ENCODE measurements at regions not wholly inside any gene's neighbourhood (a gene's known extent, or its start where the extent isn't known, plus 50 kb on each side); places are given as distances from the start of the nearest gene placed in this dataset.
"Not testable (repeated sequence)": the region's sequence is repeated elsewhere in the genome, so short reads cannot be mapped to it uniquely, and the experiment has no call there.

DNA sequence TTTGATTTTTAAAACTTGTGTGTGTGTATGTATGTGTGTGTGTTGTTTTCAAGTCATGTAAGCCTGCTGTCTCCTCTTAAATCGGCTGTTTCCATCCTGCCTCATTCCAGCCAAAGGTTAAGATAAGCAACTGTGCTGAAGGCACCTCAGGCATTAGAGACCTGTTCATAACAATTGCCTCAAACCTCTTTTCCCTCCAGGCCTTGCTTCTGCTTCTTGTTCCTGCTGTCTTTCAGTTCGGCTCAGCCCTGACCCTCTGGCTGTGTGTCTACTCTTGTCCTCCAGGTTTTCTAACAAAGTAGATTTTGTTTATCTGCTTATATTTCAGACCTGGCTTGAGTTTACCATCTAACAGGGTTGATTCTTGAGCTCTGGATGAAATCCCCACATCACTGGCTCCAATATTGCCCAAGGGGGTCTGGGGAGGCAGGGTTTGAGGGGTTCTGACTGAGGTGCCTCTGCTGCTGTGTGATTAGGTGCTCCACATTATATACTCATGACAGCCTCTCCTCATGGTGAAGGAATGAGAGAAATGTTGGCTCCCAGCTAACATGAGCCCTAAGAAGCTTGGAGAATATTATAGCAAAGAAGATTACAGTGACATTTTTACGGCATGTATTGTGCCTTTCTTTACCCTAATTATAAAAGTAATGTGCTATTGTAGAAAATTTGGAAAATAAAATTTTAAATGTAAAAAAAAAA, 229.7 kb upstream of the PIK3R1 start:
- no peak for DNase-seq (ENCODE audit: low spot score)

DNA sequence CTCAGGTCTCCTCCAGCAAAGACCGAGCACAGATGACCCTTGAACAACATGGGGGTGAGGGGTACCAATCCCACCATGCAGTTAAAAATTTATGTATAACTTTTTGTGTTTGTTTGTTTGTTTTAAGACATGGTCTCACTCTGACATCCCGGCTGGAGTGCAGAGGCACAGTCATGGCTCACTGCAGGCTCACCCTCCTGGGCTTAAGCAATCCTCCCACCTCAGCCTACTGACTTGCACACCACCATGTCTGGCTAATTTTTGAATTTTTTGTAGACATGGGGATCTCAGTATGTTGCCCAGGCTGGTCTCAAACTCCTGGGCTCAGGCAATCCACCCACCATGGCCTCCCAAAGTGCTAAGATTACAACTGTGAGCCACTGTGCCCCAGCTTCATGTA, 231.0 kb upstream of the PIK3R1 start:
- no peak for DNase-seq (ENCODE audit: low spot score)

DNA sequence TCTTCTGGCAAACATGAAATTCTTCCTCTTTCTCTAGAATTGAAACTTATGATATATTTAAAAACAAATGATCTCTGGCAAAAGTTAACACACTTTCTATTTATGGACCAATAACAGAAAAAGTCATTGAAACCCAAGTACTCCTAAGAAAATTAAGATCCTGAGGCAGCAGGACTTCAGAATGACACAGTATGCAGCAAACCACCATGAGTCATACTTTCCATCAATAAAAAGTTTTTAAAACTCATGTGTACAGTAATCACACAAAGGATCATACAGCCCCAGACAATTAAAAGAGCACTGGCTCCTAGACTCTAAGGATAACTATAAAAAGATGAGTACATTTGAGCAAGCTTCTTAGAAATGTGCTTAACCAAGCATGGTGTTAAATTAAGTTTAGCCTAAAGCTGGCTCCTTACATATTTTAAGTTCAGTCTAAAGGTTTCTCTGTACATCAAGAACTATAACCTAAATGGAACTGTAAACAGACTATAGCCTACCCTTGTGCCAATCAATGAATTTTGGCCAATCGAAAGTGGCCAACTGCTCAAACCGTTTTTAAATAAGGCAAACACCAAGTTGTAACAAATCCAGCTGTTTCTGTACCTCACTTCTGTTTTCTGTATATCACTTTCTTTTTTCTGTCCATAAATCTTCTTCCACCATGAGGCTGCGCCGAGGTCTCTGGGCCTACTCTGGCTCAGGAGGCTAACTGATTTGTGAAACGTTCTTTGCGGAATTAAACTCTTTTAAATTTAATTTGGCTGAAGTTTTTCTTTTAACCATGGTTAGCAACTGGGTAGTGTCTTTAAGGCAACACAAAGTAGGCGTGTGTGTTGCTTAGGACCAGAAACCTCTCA, 232.1 kb upstream of the PIK3R1 start:
- no peak for DNase-seq (ENCODE audit: low spot score)

DNA sequence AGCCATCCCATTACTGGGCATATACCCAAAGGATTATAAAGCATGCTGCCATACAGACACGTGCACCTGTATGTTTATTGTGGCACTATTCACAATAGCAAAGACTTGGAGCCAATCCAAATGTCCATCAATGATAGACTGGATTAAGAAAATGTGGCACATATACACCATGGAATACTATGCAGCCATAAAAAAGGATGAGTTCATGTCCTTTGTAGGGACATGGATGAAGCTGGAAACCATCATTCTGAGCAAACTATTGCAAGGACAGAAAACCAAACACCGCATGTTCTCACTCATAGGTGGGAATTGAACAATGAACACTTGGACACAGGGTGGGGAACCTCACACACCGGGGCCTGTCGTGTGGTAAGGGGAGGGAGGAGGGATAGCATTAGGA, 233.4 kb upstream of the PIK3R1 start:
- not testable (repeated sequence) for DNase-seq (ENCODE audit: low spot score)

DNA sequence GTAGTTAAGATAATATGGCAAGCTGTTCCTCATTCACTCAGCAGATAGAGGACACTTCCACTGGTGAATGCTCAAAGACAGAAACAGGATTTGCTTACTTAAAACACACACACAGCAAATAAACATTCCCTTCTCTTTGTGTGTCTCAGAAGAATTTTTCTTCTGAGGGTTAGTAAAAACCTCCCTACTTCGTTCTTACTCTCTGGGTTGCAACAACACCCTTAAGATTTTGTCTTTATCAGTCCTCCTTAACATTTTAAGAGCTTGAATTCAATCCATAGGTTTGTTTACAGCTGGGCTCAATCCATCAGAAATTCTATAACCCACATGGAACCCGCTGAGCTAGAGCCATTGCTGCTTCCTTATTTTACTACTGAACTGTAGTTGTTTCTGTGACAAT, 237.4 kb upstream of the PIK3R1 start:
- DNase-seq (ENCODE audit: low spot score) = no peak

DNA sequence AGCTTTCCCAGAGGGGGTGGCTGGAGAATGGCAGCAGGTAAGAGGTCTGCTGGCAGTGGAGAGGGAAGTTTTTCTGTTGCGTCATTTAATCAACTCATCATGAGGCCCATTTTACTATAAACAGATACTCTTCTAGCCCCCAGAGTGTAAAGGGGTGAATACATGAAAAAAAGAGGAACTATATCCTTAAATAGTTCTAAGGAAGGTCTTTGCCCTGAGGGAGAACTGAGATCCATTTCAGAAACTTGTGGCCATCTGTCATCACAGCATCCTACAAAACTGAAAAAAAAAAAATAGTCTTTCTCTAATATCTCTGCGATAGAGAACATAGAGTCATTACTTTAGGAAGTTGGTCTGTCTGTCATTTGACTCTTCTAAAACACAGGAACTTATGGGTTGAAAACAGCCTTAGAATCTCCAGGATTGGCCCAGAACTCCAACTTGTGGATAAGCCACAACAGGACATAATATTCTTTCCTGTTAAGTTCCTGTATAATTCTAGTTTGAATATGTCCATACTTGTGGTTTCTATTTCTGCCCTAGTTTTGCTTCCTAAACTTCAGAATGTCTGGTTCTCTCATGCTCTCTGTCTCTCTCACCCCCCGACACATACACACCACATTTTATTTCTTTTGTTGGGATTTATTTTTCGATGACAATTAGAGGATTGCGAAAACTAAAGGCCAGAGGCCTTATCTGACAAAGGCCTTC, 238.5 kb upstream of the PIK3R1 start:
- no peak for DNase-seq (ENCODE audit: low spot score)

DNA sequence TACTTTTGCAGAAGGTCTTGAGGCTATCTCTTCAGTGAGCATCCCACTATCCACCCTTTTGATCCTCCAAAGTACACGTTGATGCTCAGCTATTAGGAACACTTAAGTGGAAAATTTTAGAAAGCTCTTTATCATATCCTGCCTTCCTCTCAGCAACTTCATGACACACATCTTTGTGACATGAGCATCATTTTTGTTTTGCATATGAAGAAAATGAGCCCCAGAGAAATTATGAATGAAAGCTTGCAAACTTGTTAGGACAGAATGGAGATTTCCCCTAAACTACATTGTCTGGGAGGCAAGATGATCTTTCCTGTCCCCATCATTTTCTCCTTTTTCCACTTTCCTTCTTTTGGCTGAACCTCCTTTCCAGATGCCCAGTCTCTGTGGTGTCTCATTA, 239.4 kb upstream of the PIK3R1 start:
- DNase-seq (ENCODE audit: low spot score) = no peak

DNA sequence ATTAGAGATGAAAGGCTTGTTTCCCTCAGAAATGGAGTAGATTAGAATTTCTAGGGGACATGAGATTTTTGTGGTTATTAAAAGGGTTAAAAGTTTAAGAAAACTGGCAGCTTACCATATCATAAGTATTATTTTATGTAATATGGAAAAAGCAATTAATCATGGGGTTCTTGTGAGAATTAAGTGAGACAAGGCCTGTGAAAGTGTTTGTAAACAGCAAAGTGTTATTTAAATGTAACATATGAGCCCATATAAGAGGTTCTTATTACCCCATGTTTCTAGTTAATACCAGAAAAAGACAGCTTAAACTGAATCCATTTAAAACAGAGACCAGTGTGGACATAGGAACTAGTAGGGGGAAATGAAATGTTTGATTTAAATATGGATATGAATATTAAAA, 241.1 kb upstream of the PIK3R1 start:
- DNase-seq (ENCODE audit: low spot score) = no peak

DNA sequence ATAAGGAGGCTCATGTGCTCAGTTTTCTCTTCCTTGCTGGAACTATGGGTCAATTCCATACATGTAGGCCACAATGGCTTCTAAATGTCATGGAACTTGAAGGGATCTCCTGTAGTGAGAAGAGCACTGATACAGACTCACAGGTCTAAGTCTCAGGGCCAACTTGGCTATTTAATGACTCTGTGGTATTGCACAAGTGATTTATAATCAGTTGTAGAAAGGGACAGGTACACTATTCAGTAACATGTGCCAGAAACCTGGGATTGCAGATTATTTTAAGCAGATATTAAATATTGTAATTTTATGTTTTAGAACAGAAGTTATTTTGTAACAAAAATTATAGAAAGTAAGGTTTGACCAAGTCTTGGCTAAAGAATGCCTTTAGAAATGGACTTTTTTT, 241.5 kb upstream of the PIK3R1 start:
- no peak for DNase-seq (ENCODE audit: low spot score)

DNA sequence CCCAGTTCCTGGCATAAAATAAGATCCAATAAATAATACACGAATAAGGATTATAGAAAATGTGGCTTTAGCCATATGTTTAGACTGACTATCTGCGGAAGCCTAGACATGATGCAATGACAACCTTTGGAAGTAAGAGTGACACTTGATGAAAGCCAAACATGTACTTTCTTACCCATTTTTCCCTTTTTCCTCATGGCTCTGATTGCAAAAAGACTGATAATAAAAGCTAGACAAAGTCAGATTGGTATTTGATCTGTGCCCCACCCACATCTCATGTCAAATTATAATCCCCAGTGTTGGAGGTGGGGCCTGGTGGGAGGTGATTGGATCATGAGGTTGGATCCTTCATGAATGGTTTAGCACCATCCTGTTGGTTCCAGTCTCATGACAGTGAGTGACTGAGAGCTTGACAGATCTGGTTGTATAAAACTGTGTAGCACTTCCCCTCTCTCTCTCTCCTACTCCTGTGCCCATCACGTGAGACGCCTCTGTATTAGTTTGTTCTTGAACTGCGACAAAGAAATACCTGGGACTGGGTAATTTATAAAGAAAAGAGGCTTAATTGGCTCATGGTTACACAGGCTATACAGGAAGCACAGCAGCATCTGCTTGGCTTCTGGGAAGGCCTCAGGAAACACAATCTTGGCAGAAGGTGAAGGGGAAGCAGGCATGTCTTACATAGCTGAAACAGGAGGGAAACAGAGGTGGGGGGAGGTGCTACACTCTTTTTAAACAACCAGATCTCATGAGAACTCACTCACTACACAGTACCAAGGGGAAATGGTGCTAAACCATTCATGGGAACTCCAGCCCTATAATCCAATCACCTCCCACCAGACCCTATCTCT, 243.4 kb upstream of the PIK3R1 start:
- no peak for DNase-seq (ENCODE audit: low spot score)

DNA sequence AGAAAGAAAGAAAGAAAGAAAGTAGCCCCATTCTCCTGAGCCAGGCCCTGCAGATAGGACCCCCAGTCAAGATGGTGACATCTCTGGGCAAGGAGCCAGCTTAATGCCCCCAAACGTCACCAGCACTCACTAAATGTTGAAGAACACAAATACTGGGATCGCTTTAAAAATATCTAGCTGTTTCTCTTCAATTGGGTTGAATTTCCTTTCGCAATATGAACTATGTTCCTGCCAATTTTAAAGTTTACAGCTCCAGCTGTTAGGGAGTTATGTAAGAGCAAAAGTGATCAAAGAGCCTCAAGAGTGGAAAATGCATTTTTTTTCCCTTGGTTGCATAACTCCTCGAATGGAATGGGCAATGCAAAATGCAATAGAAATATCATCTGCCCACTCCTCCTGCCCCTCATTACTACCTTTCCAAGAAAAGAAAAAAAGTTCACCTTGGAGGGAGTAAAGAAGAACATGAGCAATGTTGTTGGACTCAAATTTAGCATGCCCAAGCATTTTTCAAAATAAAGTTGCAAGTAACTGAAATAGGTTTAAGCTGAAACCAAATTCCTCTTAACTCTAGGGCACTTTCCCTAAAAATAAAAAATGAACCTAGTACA, 244.2 kb upstream of the PIK3R1 start:
- DNase-seq (ENCODE audit: low spot score) = no peak

DNA sequence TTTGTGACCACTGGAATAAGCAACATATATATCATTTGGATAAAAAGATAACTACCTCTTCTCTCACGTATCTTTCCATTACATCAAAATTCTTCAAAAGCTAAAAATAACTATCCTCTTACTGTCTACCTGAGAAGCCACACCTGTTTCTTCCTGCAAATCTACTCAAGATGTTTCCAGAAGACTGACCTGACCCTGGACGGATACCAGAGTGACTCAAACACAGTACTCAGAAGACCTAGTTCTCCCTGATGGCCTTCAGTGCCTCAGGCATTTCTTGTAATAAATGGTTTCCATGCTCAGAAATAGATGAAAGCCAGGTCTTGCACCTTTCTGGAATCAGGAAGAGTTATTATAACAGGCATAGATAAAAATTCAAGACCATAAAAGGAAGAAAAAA, 245.9 kb upstream of the PIK3R1 start:
- no peak for DNase-seq (ENCODE audit: low spot score)

DNA sequence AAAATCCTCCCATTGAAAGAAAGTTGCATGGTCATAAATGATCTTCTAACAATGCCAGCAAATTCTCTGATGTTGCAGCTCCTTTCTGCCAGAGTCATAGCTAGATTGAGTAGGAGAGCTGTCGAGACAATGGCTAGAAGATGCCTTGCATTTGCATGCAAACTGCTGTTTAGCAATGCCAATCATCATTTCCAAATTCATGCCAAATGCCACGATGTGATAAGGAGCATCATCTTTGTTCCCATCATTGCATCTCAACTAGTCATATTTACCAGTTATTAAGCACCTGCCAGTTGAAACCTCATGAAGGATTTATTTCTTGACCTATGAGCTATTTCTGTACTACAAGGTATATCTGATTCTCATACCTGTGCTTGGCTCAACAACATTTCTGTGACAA, 246.4 kb upstream of the PIK3R1 start:
- no peak for DNase-seq (ENCODE audit: low spot score)

DNA sequence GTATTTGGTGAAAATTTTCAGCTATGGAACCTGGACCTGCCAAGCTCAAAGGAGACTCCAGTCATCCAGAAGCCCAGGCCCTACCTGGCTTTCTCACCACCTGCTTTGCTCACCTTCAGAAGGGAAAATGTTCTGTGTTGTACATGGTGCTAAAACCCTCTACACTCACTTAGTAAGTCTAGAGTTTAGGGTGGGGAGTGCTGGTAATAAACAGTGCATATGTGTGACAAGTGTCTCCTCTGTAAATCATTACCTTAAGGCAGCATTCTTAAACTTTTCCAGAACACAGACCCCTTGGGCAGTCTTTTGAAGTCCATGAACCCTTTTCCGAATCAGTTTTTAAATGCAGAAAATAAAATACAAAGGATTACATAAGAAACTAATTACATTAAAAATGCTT, 248.8 kb upstream of the PIK3R1 start:
- no peak for DNase-seq (ENCODE audit: low spot score)

DNA sequence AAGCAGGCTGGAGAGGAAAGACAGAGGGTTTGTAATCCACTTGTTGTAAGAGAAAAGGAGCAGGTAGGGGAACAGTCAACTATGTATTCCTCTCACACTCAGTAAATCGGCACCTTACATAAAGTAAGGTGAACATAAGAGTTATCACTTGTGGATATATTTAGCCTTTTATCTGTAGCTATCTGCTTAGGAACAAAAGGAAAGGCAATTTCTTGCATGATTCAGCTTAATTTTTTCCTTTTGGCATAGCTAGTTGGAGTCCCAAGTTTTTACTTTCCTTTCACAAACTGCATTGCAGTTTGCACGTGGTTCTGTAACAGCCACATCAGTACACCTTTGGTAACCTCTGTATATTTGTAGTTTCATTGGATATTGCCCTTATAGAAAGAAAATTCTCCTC, 250.9 kb upstream of the PIK3R1 start:
- DNase-seq (ENCODE audit: low spot score) = no peak

DNA sequence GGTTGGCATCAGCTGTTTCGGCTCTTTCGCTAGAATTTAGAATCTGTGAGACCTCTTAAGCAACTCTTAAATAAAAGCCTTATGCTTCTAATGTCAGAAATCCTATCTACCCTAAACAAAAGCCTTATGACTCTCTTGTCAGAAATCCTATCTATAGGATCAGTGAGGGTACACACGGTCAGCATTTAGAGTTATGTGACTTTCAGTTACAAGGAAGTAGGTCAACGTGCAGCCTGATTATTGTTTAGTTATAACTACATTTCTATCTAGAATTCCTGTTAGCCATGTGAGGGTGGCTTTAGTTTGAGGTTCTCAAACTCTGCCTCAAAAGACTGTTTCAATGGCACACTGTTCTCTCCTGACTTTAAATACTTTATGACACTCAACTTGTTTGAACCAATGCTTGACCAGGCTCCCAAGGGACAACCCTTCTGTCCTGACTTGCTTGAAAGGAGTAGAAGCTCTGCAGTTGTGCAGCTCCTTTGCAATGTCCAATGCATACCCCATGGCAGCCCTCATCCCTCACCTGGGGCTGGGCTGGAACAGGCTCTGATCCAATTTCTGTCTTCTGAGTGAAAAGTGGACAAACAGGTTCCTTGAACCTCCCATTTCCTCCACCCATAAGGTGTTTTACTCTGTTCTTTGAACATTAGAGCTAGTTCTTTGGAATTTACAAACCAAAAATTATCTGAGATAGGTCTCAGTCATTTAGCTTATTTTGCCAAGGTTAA, 251.6 kb upstream of the PIK3R1 start:
- peak; percentile 20 for DNase-seq (ENCODE audit: low spot score)

DNA sequence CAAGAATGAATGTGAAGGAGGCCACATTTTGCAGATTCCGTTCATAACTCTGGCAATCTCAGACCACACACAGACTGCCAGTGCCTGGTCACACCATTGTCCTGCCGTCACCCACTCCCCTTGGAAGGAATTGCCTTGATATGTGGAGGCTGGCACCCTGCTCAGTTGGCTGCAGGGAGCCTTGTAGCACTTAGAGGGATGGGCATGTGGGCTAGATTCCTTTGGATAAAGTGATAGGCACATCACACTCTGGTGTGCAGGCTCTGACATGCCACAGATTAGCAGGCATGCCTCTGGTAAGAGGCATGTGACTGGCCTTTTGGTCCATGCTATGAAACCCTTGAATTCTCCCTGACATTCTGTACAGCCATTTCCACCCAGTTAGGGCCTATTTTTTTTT, 254.6 kb upstream of the PIK3R1 start:
- DNase-seq (ENCODE audit: low spot score) = no peak

DNA sequence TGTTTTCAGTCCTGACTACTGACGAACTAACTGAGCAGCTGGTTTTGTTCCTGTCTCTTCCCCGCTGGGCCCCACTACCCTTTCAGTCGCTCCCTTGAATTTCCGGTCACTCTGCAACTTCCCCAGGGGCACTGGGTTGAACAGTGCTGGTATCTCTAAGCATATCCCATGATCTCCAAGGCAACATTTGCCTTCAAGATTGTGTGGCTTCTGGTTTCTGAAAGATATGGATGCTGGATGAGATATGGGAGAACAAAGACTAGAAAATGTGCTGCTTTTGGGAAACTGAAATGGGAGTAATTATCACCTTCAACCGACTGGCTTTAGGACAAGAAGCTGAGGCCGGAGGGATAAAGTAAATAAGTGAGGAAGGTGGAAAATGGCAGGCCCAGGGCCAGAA, 258.2 kb upstream of the PIK3R1 start:
- no peak for DNase-seq (ENCODE audit: low spot score)

DNA sequence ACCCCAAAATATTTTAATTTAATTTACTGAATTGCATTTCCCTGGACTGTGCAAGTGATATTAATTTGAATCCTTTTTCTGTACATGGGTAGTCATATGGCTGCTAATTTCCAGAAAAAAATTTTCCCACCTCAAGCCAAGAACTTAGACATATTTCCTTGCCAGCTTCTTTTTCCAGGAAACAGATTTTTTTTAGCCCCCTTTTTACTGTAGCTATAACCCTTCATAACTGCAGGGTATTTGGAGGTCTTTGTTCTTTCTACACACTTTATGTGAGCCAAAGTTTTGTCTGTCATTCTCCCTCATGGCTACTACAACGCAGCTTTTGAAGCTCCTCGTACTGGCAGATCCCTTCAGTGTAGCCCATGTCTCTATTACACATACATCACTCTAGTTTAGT, 261.2 kb upstream of the PIK3R1 start:
- DNase-seq (ENCODE audit: low spot score) = no peak

DNA sequence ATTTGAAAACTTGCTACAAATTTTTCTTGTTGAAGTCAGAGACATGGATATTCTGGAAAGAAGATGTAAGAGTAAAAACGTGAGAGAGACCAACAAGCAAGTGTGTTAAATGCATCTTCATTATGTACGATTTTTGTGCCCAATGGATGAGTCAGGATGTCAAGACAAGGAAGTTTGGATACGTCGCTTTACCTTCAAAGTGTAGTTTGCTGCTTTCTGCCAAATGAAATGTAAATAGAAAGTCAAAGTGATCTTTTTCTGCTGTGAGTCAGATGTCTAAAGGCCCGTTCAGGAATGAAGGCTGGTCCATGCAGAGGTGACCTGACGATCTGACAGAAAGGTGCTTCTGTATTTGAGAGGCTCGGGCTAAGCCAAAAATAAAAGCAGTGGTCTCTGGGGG, 273.1 kb upstream of the PIK3R1 start:
- no peak for DNase-seq (ENCODE audit: low spot score)
